ENCODE measurements at regions not wholly inside any gene's neighbourhood (a gene's known extent, or its start where the extent isn't known, plus 50 kb on each side); places are given as distances from the start of the nearest gene placed in this dataset.
A peak's percentile ranks its signal among the peaks of the same experiment; 100 is the strongest.

DNA sequence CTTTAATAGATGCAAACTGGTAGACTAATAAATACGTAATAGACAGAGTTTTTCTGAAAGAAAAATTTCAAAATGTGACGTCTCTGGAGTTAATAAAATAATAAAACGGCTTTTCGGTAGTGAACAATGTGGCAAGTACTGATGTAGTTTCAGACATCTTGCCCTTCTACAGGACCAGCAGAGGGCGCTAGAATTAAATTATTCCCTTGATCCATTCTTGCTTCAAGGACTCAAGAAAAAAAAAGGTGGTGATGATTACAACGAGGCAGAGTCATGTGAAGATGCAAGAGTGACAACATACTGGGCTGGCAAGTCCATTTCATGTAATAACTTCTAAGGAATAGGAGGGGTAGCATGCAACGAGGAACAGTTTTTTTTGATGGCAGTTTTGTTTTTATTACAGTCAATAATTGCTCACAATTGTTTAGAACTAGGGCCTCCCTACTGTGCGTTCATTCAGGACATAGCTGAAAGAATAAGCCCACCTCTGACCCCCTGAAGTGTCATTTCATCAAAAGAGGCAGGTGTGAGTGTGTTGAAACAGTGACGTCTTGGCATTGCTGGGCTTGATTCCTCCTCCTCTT lies 101.0 kb upstream of the GZMB start:
- no peaks in the 10 kb centered on the region for H3K79me2 ChIP-seq (ENCODE audit: insufficient read depth, low read length)
- H2AFZ ChIP-seq (ENCODE audit: low read length): no peak overlapping the region
- no peaks in the 10 kb centered on the region for H3K27me3 ChIP-seq (ENCODE audit: insufficient read depth, low read length)
- no peaks in the 10 kb centered on the region for H3K36me3 ChIP-seq (ENCODE audit: insufficient read depth, low read length)
- H3K4me1 ChIP-seq (ENCODE audit: insufficient read depth, low read length, severe bottlenecking): no peaks in the 10 kb centered on the region
- TF ChIP-seq CTCF (IDR thresholded peaks at IDR 0.05; ENCODE audit: low read length) (peak; percentile 74; the same call in 1 of the 2 replicates), EZH2 (IDR thresholded peaks at IDR 0.05; ENCODE audit: borderline replicate concordance, low read length) (no peak)
- no peak overlapping the region for H3K4me2 ChIP-seq (ENCODE audit: low read length)
- H3K9ac ChIP-seq (ENCODE audit: low read length): no peak overlapping the region
- no peak overlapping the region for H3K27ac ChIP-seq (ENCODE audit: low read depth, low read length, poor library complexity, severe bottlenecking)
- H4K20me1 ChIP-seq (ENCODE audit: insufficient read depth, low read length): no peaks in the 10 kb centered on the region
- H3K4me3 ChIP-seq (ENCODE audit: low read depth, low read length, poor library complexity, severe bottlenecking): no peak overlapping the region
- no peaks in the 10 kb centered on the region for H3F3A ChIP-seq (ENCODE audit: insufficient read depth, low read length)
- no peaks in the 10 kb centered on the region for H3K9me3 ChIP-seq (ENCODE audit: low read length)
- no peaks in the 10 kb centered on the region for H3K9me2 ChIP-seq (ENCODE audit: low read depth, low read length)

DNA sequence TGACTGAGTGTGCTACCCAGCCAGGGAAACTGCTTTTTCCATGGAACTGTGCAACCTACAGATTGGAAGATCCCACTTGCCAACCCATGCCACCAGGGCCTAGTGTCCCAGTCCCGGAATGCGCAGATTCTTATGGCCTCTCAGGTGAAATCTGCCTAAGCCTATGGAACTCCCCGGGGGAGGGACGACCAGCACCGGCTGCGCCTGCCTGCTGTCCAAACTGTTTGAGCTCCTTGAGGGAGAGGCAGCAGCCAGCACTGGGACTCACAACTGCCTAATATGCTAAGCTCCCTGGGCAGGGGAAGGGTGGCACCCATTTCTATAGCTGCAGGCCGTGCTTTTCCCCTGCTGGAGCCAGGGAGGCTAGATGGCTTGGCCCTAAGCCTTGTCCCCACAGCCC lies 92.5 kb upstream of the GZMB start:
- Histone ChIP-seq H3K9me3 (ENCODE audit: low read length) (no peaks in the 10 kb centered on the region), H4K20me1 (ENCODE audit: insufficient read depth, low read length) (no peaks in the 10 kb centered on the region), H3K9ac (ENCODE audit: low read length) (no peak overlapping the region), H3K79me2 (ENCODE audit: insufficient read depth, low read length) (no peaks in the 10 kb centered on the region), H2AFZ (ENCODE audit: low read length) (no peak overlapping the region), H3K9me2 (ENCODE audit: low read depth, low read length) (no peaks in the 10 kb centered on the region), H3K4me2 (ENCODE audit: low read length) (no peak overlapping the region), H3K27ac (ENCODE audit: low read depth, low read length, poor library complexity, severe bottlenecking) (no peak overlapping the region), H3K36me3 (ENCODE audit: insufficient read depth, low read length) (no peaks in the 10 kb centered on the region), H3K27me3 (ENCODE audit: insufficient read depth, low read length) (no peaks in the 10 kb centered on the region), H3K4me3 (ENCODE audit: low read depth, low read length, poor library complexity, severe bottlenecking) (no peak overlapping the region), H3K4me1 (ENCODE audit: insufficient read depth, low read length, severe bottlenecking) (no peaks in the 10 kb centered on the region), H3F3A (ENCODE audit: insufficient read depth, low read length) (no peaks in the 10 kb centered on the region)
- TF ChIP-seq EZH2 (IDR thresholded peaks at IDR 0.05; ENCODE audit: borderline replicate concordance, low read length) (no peak), CTCF (IDR thresholded peaks at IDR 0.05; ENCODE audit: low read length) (no peak)

DNA sequence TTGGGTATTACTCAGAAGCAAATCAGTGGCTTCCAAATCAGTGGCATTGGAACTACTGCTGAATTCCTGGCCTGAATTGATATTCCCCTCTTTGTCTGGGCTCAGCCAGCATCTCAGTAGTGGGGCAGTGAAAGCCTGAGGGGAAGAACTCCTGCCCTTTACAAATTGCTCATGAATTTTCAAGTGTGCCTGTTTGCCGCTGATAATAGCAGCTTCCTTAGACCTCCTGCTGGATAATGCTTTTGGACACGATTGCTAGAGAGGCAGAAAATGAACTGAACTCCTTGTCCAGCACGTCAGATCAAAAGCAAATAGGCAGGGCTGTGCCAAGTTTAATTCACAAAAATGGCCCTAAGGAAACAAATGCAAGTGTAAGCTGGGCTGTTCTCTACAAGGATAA lies 91.3 kb upstream of the GZMB start:
- Histone ChIP-seq H3K27me3 (ENCODE audit: insufficient read depth, low read length) (no peaks in the 10 kb centered on the region), H3K4me1 (ENCODE audit: insufficient read depth, low read length, severe bottlenecking) (no peaks in the 10 kb centered on the region), H3K9me2 (ENCODE audit: low read depth, low read length) (no peaks in the 10 kb centered on the region), H2AFZ (ENCODE audit: low read length) (no peak overlapping the region), H3K9me3 (ENCODE audit: low read length) (no peaks in the 10 kb centered on the region), H3F3A (ENCODE audit: insufficient read depth, low read length) (no peaks in the 10 kb centered on the region), H3K4me3 (ENCODE audit: low read depth, low read length, poor library complexity, severe bottlenecking) (no peak overlapping the region), H3K4me2 (ENCODE audit: low read length) (no peak overlapping the region), H3K9ac (ENCODE audit: low read length) (no peak overlapping the region), H3K79me2 (ENCODE audit: insufficient read depth, low read length) (no peaks in the 10 kb centered on the region), H4K20me1 (ENCODE audit: insufficient read depth, low read length) (no peaks in the 10 kb centered on the region), H3K27ac (ENCODE audit: low read depth, low read length, poor library complexity, severe bottlenecking) (no peak overlapping the region), H3K36me3 (ENCODE audit: insufficient read depth, low read length) (no peaks in the 10 kb centered on the region)
- TF ChIP-seq EZH2 (IDR thresholded peaks at IDR 0.05; ENCODE audit: borderline replicate concordance, low read length): no peak
- TF ChIP-seq CTCF (IDR thresholded peaks at IDR 0.05; ENCODE audit: low read length): no peak

Data from OCI-LY1 (cell line).